Vagina (tissue), 2 donors: ENCODE measurements at regions not wholly inside any gene's neighbourhood (a gene's known extent, or its start where the extent isn't known, plus 50 kb on each side); places are given as distances from the start of the nearest gene placed in this dataset.

ENCODE experiments used
- POLR2A ChIP-seq, 2 donors: fragments of 450-650 bp; IDR thresholded peaks; one replicate each; pipeline ENCODE4 v1.6.1; 2017; ENCODE audit warnings: antibody characterized with exemption in 2 of 2, mild to moderate bottlenecking in 2 of 2, moderate library complexity in 2 of 2
- TF ChIP-seq, protein P1 (sequence below), 3 experiments: fragments of 450-650 bp in 2 of 3; fragments of 200-600 bp in 1 of 3; sonication (generic) in 1 of 3; IDR thresholded peaks; one replicate each; pipeline ENCODE4 v1.5.1; 2017 to 2019; ENCODE audit warnings: antibody characterized with exemption in 3 of 3, mild to moderate bottlenecking in 2 of 3, moderate library complexity in 2 of 3

DNA sequence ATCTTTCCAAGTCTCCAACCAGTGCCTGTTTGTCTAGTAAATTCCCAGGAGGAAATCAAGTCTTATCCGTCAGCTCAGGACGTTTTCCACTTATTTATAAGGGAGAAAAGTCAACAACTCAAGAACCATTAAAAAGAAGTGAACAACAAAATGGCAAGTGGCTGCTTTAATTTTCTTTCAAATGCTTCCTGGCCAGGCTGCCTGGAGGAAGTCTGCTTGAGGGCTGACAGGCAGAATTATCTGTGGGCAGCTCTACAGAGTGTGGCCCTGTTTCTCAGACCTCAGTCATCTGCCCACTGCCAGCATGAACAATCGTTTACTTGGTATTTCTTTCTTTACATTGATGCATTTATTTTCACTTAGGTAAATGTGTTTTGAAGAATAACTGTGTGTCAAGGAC, 281.9 kb upstream of the ISX start:
- TF ChIP-seq, protein P1, sequence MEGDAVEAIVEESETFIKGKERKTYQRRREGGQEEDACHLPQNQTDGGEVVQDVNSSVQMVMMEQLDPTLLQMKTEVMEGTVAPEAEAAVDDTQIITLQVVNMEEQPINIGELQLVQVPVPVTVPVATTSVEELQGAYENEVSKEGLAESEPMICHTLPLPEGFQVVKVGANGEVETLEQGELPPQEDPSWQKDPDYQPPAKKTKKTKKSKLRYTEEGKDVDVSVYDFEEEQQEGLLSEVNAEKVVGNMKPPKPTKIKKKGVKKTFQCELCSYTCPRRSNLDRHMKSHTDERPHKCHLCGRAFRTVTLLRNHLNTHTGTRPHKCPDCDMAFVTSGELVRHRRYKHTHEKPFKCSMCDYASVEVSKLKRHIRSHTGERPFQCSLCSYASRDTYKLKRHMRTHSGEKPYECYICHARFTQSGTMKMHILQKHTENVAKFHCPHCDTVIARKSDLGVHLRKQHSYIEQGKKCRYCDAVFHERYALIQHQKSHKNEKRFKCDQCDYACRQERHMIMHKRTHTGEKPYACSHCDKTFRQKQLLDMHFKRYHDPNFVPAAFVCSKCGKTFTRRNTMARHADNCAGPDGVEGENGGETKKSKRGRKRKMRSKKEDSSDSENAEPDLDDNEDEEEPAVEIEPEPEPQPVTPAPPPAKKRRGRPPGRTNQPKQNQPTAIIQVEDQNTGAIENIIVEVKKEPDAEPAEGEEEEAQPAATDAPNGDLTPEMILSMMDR (IDR thresholded peaks at IDR 0.05) = no peak
- TF ChIP-seq POLR2A (IDR thresholded peaks at IDR 0.05) = no peak
